Fibroblast of lung (primary cell): ENCODE measurements at regions not wholly inside any gene's neighbourhood (a gene's known extent, or its start where the extent isn't known, plus 50 kb on each side); places are given as distances from the start of the nearest gene placed in this dataset.

Source experiments
- DNase-seq, 2 donors: peaks; one replicate each; pipeline versions ENCODE4 v3.0.0 to v3.0.0-alpha.2; 2010; ENCODE audit warnings: low read depth in 2 of 2
- H2AFZ ChIP-seq: 2 replicates; pipeline ENCODE4 v1.5.1; 2012; ENCODE audit warnings: low read length, control low read depth, inconsistent platforms
- H3K27ac ChIP-seq: 2 replicates; pipeline ENCODE4 v1.5.1; 2011; ENCODE audit warnings: low read length, control low read depth; ENCODE audit not compliant: insufficient read depth
- H3K27me3 ChIP-seq: 2 replicates; pipeline ENCODE4 v1.5.1; 2011; ENCODE audit warnings: mild to moderate bottlenecking, low read length; ENCODE audit not compliant: control insufficient read depth, insufficient read depth
- H3K36me3 ChIP-seq: 2 replicates; pipeline ENCODE4 v1.5.1; 2011; ENCODE audit warnings: low read length; ENCODE audit not compliant: control insufficient read depth, insufficient read depth
- H3K4me1 ChIP-seq: 2 replicates; pipeline ENCODE4 v1.5.1; 2011; ENCODE audit warnings: low read length; ENCODE audit not compliant: control insufficient read depth, insufficient read depth; ENCODE audit errors: extremely low read depth
- H3K4me2 ChIP-seq: 2 replicates; pipeline ENCODE4 v1.5.1; 2011; ENCODE audit warnings: low read length, control low read depth; ENCODE audit not compliant: insufficient read depth; ENCODE audit errors: extremely low read depth
- H3K4me3 ChIP-seq, 4 experiments: fragments of 200-600 bp in 1 of 4; sonication (generic) in 1 of 4; replicated peaks in 1 of 4; 2 replicates each; pipeline ENCODE4 v1.5.1; 2011 to 2016; ENCODE audit warnings: low read length in 4 of 4, low read depth in 3 of 4, mild to moderate bottlenecking in 3 of 4, control low read depth in 2 of 4, inconsistent platforms in 1 of 4, mixed read lengths in 1 of 4; ENCODE audit not compliant: insufficient read depth in 1 of 4; ENCODE audit errors: control extremely low read depth in 1 of 4
- H3K79me2 ChIP-seq: 2 replicates; pipeline ENCODE4 v1.5.1; 2012; ENCODE audit warnings: mild to moderate bottlenecking, low read length, inconsistent platforms; ENCODE audit not compliant: control insufficient read depth, insufficient read depth
- H3K9ac ChIP-seq: 2 replicates; pipeline ENCODE4 v1.5.1; 2011; ENCODE audit warnings: mild to moderate bottlenecking, low read length, control low read depth; ENCODE audit not compliant: insufficient read depth
- H3K9me3 ChIP-seq: 2 replicates; pipeline ENCODE4 v1.5.1; 2012; ENCODE audit warnings: low read depth, low read length; ENCODE audit not compliant: control insufficient read depth, insufficient read depth
- H4K20me1 ChIP-seq: 2 replicates; pipeline ENCODE4 v1.5.1; 2011; ENCODE audit warnings: low read length; ENCODE audit not compliant: control insufficient read depth, insufficient read depth; ENCODE audit errors: extremely low read depth
- EZH2 ChIP-seq: IDR thresholded peaks from 2 replicates; pipeline ENCODE4 v1.5.1; 2012; ENCODE audit warnings: low read length, control low read depth, mild to moderate bottlenecking; ENCODE audit errors: missing control alignments
- TF ChIP-seq, protein P1 (sequence below), 2 donors: IDR thresholded peaks in 1 of 2; conservative IDR thresholded peaks in 1 of 2; 1 replicate in 1 of 2; 2 replicates in 1 of 2; pipeline ENCODE4 v1.5.1; 2011 to 2012; ENCODE audit warnings: low read length in 2 of 2, control low read depth in 1 of 2, inconsistent platforms in 1 of 2, low read depth in 1 of 2, mild to moderate bottlenecking in 1 of 2

DNA sequence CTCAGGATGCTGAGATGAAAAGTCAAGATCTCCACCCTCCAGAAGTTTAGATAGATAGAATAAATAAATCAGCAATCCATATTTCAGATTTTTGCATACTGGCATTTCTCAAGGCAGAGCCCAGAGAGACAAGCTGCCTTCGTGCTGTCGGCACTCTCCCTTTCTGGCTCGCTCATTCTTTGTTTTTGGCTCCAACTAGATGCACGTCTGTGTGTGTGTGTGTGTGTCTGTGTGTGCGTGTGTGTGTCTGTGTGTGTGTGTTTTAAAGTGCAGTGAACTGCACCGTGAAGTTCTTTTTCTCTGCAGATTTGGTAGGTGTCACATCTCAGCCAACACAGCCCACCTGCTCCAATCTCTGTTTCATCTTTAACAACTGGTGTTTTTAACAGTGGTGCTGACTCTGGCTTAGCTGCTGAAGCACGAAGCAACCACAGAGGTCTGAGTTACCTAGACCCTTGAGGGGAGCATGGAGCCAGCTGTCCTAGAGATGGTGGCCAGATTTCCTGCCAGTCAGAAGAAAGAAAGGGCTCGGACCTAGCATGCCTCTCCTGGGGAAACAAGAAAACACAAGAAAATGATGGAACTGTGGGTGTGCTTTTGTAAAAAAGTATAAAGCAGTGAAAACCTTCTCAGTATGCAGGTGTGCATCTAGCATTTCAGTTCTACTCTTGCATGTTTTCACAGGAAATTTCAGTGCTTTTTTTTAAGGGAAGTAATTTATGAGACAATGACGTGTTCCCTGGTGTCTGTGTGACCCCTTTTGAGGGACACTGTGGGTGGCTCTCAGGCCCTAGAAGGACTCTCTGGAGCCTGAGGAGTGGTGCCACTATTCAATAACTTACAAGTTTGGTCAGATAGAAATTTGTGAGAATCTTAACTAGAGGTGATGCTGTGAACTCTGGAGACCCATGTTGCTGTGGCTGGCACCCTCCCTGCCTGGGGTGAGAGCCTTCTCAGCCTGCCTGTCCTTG lies 364.3 kb downstream of the RNF144A start:
- Histone ChIP-seq H3K4me2 (no peak overlapping the region), H4K20me1 (no peaks in the 10 kb centered on the region), H3K27ac (no peak overlapping the region), H3K27me3 (no peaks in the 10 kb centered on the region), H3K79me2 (no peaks in the 10 kb centered on the region), H3K4me3 (no peak overlapping the region), H3K9me3 (no peaks in the 10 kb centered on the region), H3K9ac (no peak overlapping the region), H3K4me1 (no peaks in the 10 kb centered on the region), H3K36me3 (no peaks in the 10 kb centered on the region), H2AFZ (no peak overlapping the region)
- no peak for TF ChIP-seq EZH2
- TF ChIP-seq, protein P1, sequence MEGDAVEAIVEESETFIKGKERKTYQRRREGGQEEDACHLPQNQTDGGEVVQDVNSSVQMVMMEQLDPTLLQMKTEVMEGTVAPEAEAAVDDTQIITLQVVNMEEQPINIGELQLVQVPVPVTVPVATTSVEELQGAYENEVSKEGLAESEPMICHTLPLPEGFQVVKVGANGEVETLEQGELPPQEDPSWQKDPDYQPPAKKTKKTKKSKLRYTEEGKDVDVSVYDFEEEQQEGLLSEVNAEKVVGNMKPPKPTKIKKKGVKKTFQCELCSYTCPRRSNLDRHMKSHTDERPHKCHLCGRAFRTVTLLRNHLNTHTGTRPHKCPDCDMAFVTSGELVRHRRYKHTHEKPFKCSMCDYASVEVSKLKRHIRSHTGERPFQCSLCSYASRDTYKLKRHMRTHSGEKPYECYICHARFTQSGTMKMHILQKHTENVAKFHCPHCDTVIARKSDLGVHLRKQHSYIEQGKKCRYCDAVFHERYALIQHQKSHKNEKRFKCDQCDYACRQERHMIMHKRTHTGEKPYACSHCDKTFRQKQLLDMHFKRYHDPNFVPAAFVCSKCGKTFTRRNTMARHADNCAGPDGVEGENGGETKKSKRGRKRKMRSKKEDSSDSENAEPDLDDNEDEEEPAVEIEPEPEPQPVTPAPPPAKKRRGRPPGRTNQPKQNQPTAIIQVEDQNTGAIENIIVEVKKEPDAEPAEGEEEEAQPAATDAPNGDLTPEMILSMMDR (conservative IDR thresholded peaks at IDR 0.05 in 1 of 2, IDR thresholded peaks at IDR 0.05 in 1 of 2; ENCODE audit: low read depth in 1 of 2, low read length in 2 of 2): no peak
- DNase-seq: no peak

- Histone ChIP-seq H3K9ac (no peak overlapping the region), H4K20me1 (no peaks in the 10 kb centered on the region), H3K27ac (no peak overlapping the region), H3K4me2 (no peak overlapping the region), H3K79me2 (no peaks in the 10 kb centered on the region), H3K36me3 (no peaks in the 10 kb centered on the region), H3K27me3 (no peaks in the 10 kb centered on the region), H3K9me3 (no peaks in the 10 kb centered on the region), H3K4me3 (no peak overlapping the region), H2AFZ (no peak overlapping the region), H3K4me1 (no peaks in the 10 kb centered on the region)
- no peak for TF ChIP-seq EZH2
- TF ChIP-seq, protein P1 (conservative IDR thresholded peaks at IDR 0.05 in 1 of 2, IDR thresholded peaks at IDR 0.05 in 1 of 2; ENCODE audit: low read depth in 1 of 2, low read length in 2 of 2): no peak
- no peak for DNase-seq
Observed at GRCh38 chr2:7286120-7286519, 368.9 kb downstream of the RNF144A start.

GRCh38 chr2:7288484-7288883 lies 371.3 kb downstream of the RNF144A start:
- H3K27me3 ChIP-seq: no peaks in the 10 kb centered on the region
- DNase-seq: no peak
- no peaks in the 10 kb centered on the region for H3K9me3 ChIP-seq
- no peaks in the 10 kb centered on the region for H3K4me1 ChIP-seq
- no peak overlapping the region for H3K27ac ChIP-seq
- no peak overlapping the region for H3K4me2 ChIP-seq
- H3K79me2 ChIP-seq: no peaks in the 10 kb centered on the region
- H2AFZ ChIP-seq: no peak overlapping the region
- TF ChIP-seq EZH2: no peak
- TF ChIP-seq, protein P1 (conservative IDR thresholded peaks at IDR 0.05 in 1 of 2, IDR thresholded peaks at IDR 0.05 in 1 of 2; ENCODE audit: low read depth in 1 of 2, low read length in 2 of 2): no peak
- H3K4me3 ChIP-seq: no peak overlapping the region
- no peaks in the 10 kb centered on the region for H4K20me1 ChIP-seq
- no peaks in the 10 kb centered on the region for H3K36me3 ChIP-seq
- H3K9ac ChIP-seq: no peak overlapping the region
